ENCODE measurements at regions not wholly inside any gene's neighbourhood (a gene's known extent, or its start where the extent isn't known, plus 50 kb on each side); places are given as distances from the start of the nearest gene placed in this dataset.

DNA sequence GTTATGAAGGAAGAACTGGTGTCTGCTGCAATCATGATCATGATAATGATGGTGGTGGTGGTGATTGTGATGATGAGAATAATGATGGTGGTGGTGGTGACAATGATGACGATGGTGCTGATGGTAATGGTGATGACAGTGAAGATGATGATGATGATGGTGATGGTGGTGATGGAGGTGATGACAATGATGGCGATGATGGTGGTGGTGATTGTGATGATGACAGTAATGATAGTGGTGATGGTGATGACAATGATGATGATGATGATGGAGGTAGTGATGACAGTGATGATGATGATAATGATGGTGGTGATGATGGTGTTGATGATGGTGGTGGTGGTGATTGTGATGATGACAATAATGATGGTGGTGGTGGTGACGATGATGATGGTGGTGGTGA is 52.8 kb upstream of the ANO1 start:
- DNase-seq (ENCODE audit: low spot score): no peak

DNA sequence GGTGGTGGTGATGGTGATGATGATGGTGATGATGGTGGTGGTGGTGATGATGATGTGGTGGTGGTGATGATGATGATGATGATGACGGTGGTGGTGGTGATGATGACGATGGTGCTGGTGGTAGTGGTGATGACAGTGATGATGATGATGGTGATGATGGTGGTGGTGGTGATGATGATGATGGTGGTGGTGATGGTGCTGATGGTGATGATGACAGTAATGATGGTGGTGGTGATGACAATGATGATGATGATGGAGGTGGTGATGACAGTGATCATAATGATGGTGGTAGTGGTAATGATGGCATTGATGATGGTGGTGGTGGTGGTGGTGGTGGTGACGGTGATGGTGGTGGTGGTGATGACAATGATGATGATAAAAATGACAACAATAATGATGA is 52.1 kb upstream of the ANO1 start:
- no peak for DNase-seq (ENCODE audit: low spot score)

DNA sequence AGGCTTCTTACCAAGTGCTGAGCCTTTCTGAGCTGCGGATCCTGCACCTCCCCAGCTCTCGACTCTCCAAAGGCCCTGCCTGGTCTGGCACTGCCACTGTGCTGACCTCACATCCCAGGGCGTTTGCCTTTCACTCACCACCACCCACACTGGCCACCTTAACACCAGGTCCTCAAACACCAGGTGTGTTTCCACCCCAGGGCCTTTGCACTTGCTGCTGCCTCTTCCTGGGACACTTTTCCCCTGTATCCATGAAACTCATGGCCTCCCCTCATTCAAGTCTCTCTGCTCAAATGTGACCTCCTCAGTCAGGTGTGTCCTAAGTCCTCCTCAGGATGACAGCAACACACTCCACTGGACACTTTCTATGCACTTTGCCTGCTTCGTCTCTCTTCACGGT is 51.4 kb upstream of the ANO1 start:
- no peak for DNase-seq (ENCODE audit: low spot score)

DNA sequence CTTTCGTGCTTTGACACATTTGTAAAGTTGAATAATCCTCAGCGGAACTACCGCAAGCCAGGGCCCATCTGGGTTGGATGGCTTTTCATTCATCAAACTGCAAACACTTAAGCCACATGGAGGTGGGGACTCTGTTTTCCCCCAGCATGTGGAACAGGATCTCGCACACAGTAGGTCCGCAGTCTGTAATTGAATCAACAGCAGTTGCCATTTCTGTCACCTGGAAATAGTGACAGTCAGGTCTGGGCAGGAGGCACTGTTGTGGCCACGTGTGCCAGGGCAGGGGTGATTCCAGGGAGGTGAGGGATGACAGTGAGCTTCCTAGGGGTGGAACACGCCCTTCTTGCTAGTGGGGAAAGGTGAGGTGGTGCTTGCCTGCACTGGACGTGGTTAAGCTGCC is 50.7 kb upstream of the ANO1 start:
- DNase-seq (ENCODE audit: low spot score): no peak

DNA sequence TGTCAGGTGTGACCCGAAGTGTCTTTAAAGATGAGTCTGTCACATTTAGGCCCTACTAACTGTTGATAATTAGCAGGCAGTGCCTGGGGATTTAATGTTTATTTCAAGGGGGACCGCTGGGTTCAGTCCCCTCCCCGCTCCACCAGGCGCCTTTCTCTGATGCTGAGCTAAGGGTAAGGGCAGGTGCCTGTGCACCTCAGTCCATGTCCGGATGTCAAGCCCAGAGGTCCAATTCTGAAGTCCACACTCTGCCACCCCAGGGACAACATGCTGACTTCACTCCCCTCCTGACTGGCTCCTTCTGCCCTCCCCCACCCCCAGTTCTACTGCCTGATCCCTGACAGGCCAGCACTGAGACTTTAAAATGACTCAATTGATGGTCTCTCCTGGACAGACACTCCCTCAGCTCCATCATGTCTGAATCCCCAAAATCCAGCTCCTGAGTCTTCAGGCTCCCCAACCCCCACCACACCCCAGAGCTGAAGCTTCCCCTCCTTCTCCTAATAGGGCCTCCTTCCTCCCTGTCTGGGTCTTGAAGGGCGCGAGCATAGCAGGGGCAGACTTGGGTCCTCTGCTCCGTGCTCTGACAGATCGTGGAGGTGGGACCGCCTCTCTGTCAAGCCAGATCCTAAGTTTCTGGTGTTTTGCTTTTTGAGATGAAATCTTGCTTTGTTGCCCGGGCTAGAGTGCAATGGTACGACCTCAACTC is 49.8 kb upstream of the ANO1 start:
- DNase-seq (ENCODE audit: low spot score): no peak
